ENCODE measurements at regions not wholly inside any gene's neighbourhood (a gene's known extent, or its start where the extent isn't known, plus 50 kb on each side); places are given as distances from the start of the nearest gene placed in this dataset.

DNA sequence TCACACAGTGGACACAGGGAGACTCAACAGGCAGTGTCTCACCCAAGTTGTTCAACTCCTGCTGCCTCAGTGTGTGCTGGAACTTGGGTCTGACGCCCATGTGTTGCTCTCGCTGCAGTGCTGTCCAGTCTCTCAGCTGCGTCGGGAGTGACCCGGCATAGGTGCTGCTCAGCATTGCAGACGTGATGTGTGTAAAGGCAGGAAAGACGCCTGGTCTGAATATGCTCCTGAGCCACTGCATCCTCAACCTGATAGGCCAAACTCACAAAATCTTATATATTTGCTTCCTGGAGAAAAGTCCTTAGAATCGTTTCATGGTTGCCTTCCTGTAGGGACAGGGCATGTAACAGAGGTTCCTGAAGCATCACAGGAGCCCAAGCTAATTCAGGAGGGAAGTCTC, 152.9 kb downstream of the INSIG2 start:
- Histone ChIP-seq H3K4me1 (ENCODE audit: insufficient read depth, low read length, severe bottlenecking) (no peaks in the 10 kb centered on the region), H3K9me3 (ENCODE audit: low read length) (no peaks in the 10 kb centered on the region), H3K79me2 (ENCODE audit: insufficient read depth, low read length) (no peaks in the 10 kb centered on the region), H3K4me2 (ENCODE audit: low read length) (no peak overlapping the region), H4K20me1 (ENCODE audit: insufficient read depth, low read length) (no peaks in the 10 kb centered on the region), H3K9ac (ENCODE audit: low read length) (no peak overlapping the region), H2AFZ (ENCODE audit: low read length) (no peak overlapping the region), H3K36me3 (ENCODE audit: insufficient read depth, low read length) (no peaks in the 10 kb centered on the region), H3F3A (ENCODE audit: insufficient read depth, low read length) (no peaks in the 10 kb centered on the region), H3K27ac (ENCODE audit: low read depth, low read length, poor library complexity, severe bottlenecking) (no peak overlapping the region), H3K9me2 (ENCODE audit: low read depth, low read length) (no peaks in the 10 kb centered on the region), H3K27me3 (ENCODE audit: insufficient read depth, low read length) (0 out of 2 replicates have a peak, but pooled peaks cover 3% of the 10 kb centered on the region), H3K4me3 (ENCODE audit: low read depth, low read length, poor library complexity, severe bottlenecking) (no peak overlapping the region)
- TF ChIP-seq CTCF (IDR thresholded peaks at IDR 0.05; ENCODE audit: low read length) (no peak), EZH2 (IDR thresholded peaks at IDR 0.05; ENCODE audit: borderline replicate concordance, low read length) (no peak)

DNA sequence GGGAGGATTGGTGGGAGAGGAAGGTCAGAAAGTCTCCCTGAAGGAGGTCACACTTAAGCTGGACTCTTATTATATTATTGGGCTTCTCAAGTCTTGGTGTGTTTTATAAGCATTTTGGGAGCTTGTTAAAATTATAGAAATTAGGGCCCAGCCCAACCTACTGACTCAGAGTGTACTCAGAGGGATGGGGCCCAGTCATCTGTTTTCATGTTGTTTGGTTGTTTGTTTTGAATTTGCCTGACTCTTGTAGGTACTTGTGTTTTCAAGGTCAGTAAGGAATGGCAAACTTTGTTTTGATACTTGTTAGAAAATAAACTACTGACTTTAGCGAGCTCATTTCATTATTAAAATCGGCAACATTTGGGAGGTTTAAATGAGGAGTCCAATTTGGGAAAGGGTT, 152.0 kb downstream of the INSIG2 start:
- H3K36me3 ChIP-seq (ENCODE audit: insufficient read depth, low read length): no peaks in the 10 kb centered on the region
- H3K79me2 ChIP-seq (ENCODE audit: insufficient read depth, low read length): no peaks in the 10 kb centered on the region
- 0 out of 2 replicates have a peak, but pooled peaks cover 3% of the 10 kb centered on the region for H3K27me3 ChIP-seq (ENCODE audit: insufficient read depth, low read length)
- TF ChIP-seq CTCF (IDR thresholded peaks at IDR 0.05; ENCODE audit: low read length) (no peak), EZH2 (IDR thresholded peaks at IDR 0.05; ENCODE audit: borderline replicate concordance, low read length) (no peak)
- H3K9me3 ChIP-seq (ENCODE audit: low read length): no peaks in the 10 kb centered on the region
- H3K9me2 ChIP-seq (ENCODE audit: low read depth, low read length): no peaks in the 10 kb centered on the region
- no peak overlapping the region for H3K4me3 ChIP-seq (ENCODE audit: low read depth, low read length, poor library complexity, severe bottlenecking)
- no peaks in the 10 kb centered on the region for H4K20me1 ChIP-seq (ENCODE audit: insufficient read depth, low read length)
- no peak overlapping the region for H3K4me2 ChIP-seq (ENCODE audit: low read length)
- H3K9ac ChIP-seq (ENCODE audit: low read length): no peak overlapping the region
- no peak overlapping the region for H3K27ac ChIP-seq (ENCODE audit: low read depth, low read length, poor library complexity, severe bottlenecking)
- no peaks in the 10 kb centered on the region for H3F3A ChIP-seq (ENCODE audit: insufficient read depth, low read length)
- H3K4me1 ChIP-seq (ENCODE audit: insufficient read depth, low read length, severe bottlenecking): no peaks in the 10 kb centered on the region
- no peak overlapping the region for H2AFZ ChIP-seq (ENCODE audit: low read length)

DNA sequence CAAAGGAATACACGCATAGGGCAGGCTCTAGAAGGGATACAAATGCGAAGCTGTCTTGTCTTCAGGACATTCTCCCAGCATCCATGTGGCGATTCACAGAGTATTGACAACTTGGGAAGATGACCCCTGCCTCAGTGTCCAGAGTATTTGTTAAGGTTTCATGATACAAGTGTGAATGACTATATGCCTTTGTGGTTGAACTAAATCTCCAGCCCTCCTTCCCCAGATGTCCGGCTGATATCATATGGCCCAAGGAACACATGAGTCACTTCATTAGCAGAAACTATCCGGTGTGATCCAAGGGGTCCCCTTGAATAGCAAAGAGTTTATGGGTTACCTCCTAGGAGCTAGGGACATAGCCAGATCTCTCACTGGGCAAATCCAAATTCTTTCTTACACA, 151.0 kb downstream of the INSIG2 start:
- no peak overlapping the region for H2AFZ ChIP-seq (ENCODE audit: low read length)
- H3K36me3 ChIP-seq (ENCODE audit: insufficient read depth, low read length): no peaks in the 10 kb centered on the region
- H3K27ac ChIP-seq (ENCODE audit: low read depth, low read length, poor library complexity, severe bottlenecking): no peak overlapping the region
- H3F3A ChIP-seq (ENCODE audit: insufficient read depth, low read length): no peaks in the 10 kb centered on the region
- 0 out of 2 replicates have a peak, but pooled peaks cover 6% of the 10 kb centered on the region for H3K27me3 ChIP-seq (ENCODE audit: insufficient read depth, low read length)
- no peak overlapping the region for H3K4me2 ChIP-seq (ENCODE audit: low read length)
- H3K9ac ChIP-seq (ENCODE audit: low read length): no peak overlapping the region
- H3K79me2 ChIP-seq (ENCODE audit: insufficient read depth, low read length): no peaks in the 10 kb centered on the region
- no peaks in the 10 kb centered on the region for H3K9me2 ChIP-seq (ENCODE audit: low read depth, low read length)
- no peaks in the 10 kb centered on the region for H3K4me1 ChIP-seq (ENCODE audit: insufficient read depth, low read length, severe bottlenecking)
- H3K4me3 ChIP-seq (ENCODE audit: low read depth, low read length, poor library complexity, severe bottlenecking): no peak overlapping the region
- TF ChIP-seq CTCF (IDR thresholded peaks at IDR 0.05; ENCODE audit: low read length): no peak
- no peak for TF ChIP-seq EZH2 (IDR thresholded peaks at IDR 0.05; ENCODE audit: borderline replicate concordance, low read length)
- no peaks in the 10 kb centered on the region for H3K9me3 ChIP-seq (ENCODE audit: low read length)
- H4K20me1 ChIP-seq (ENCODE audit: insufficient read depth, low read length): no peaks in the 10 kb centered on the region
